PC-9 (cell line): ENCODE measurements at regions not wholly inside any gene's neighbourhood (a gene's known extent, or its start where the extent isn't known, plus 50 kb on each side); places are given as distances from the start of the nearest gene placed in this dataset.

ENCODE experiments used
- BruUV-seq: library from RNA; stranded (reverse); fragments of 400-500 nt; replicated peaks from 2 replicates; lab custom pipeline; 2021; lab: Mats Ljungman, UMichigan
- CTCF ChIA-PET: fragments of 300-600 bp; sonication (Branson Sonifier 250); formaldehyde crosslinking; loops from one replicate; lab custom pipeline; 2022; ENCODE audit warnings: antibody characterized with exemption; lab: Charles Lee
- POLR2A ChIA-PET: fragments of 300-600 bp; sonication (Branson Sonifier 250); formaldehyde crosslinking; loops from one replicate; lab custom pipeline; 2022; ENCODE audit warnings: antibody characterized with exemption; ENCODE audit not compliant: unreplicated experiment; lab: Charles Lee
- DNase-seq, 2 experiments: peaks; one replicate each; pipeline versions ENCODE4 v3.0.0 to v3.0.0-alpha.2; 2015 to 2022; ENCODE audit warnings: mixed read lengths in 1 of 2
- H2AFZ ChIP-seq: fragments of 200-600 bp; sonication (generic); 2 replicates; pipeline ENCODE4 v1.8.1; 2017; ENCODE audit warnings: antibody characterized with exemption
- H3F3A ChIP-seq: fragments of 200-600 bp; sonication (generic); 2 replicates; pipeline ENCODE4 v1.8.1; 2017; ENCODE audit warnings: antibody characterized with exemption, mild to moderate bottlenecking, low read depth; ENCODE audit not compliant: insufficient read depth
- H3K27ac ChIP-seq: fragments of 200-600 bp; sonication (generic); 2 replicates; pipeline ENCODE4 v1.6.1; 2016; ENCODE audit warnings: mixed run types
- H3K27me3 ChIP-seq: fragments of 200-600 bp; sonication (generic); 2 replicates; pipeline ENCODE4 v1.6.1; 2016; ENCODE audit warnings: low read depth, mixed run types; ENCODE audit not compliant: insufficient read depth
- H3K36me3 ChIP-seq: fragments of 200-600 bp; sonication (generic); 2 replicates; pipeline ENCODE4 v1.6.1; 2016; ENCODE audit warnings: low read depth, mixed run types
- H3K4me1 ChIP-seq: fragments of 200-600 bp; sonication (generic); replicated peaks from 2 replicates; pipeline ENCODE4 v1.6.1; 2016; ENCODE audit warnings: mixed run types; ENCODE audit not compliant: insufficient read depth
- H3K4me2 ChIP-seq: fragments of 200-600 bp; sonication (generic); 2 replicates; pipeline ENCODE4 v1.6.1; 2017; ENCODE audit warnings: mixed run types
- H3K4me3 ChIP-seq: fragments of 200-600 bp; sonication (generic); 2 replicates; pipeline ENCODE4 v1.6.1; 2016; ENCODE audit warnings: mixed run types
- H3K79me2 ChIP-seq: fragments of 200-600 bp; sonication (generic); 2 replicates; pipeline ENCODE4 v1.6.1; 2017; ENCODE audit warnings: low read depth, mixed run types
- H3K9me2 ChIP-seq: fragments of 200-600 bp; sonication (generic); 2 replicates; pipeline ENCODE4 v1.8.1; 2017; ENCODE audit warnings: mild to moderate bottlenecking; ENCODE audit not compliant: insufficient read depth
- H3K9me3 ChIP-seq: fragments of 200-600 bp; sonication (generic); 2 replicates; pipeline ENCODE4 v1.8.1; 2016; ENCODE audit warnings: low read depth; ENCODE audit not compliant: insufficient read depth
- H4K20me1 ChIP-seq: fragments of 200-600 bp; sonication (generic); 2 replicates; pipeline ENCODE4 v1.8.1; 2017; ENCODE audit not compliant: insufficient read depth
- CTCF ChIP-seq: fragments of 200-600 bp; sonication (generic); conservative IDR thresholded peaks from 2 replicates; pipeline ENCODE4 v1.6.1; 2017; ENCODE audit warnings: mixed run types, antibody characterized with exemption, mild to moderate bottlenecking, moderate library complexity
- EZH2 ChIP-seq: fragments of 200-600 bp; sonication (generic); IDR thresholded peaks from 2 replicates; pipeline ENCODE4 v1.8.0; 2017; ENCODE audit warnings: antibody characterized with exemption, low read depth
- intact Hi-C: fragments of 100-400 bp; cut with micrococcal nuclease; formaldehyde crosslinking; loops from one replicate; pipeline ENCODE4 v1.10.0; 2022; ENCODE audit not compliant: unreplicated experiment

GRCh38 chr12:86521870-86522269, 265.7 kb upstream of the MGAT4C start:
- Histone ChIP-seq H3K79me2 (no peaks in the 10 kb centered on the region), H3K9me3 (no peaks in the 10 kb centered on the region; the same call in 1 of the 2 replicates), H3K27ac (no peak overlapping the region), H2AFZ (no peak overlapping the region), H3K27me3 (no peaks in the 10 kb centered on the region), H3K9me2 (no peaks in the 10 kb centered on the region), H3K4me1 (no peaks in the 10 kb centered on the region), H3F3A (no peaks in the 10 kb centered on the region), H4K20me1 (no peaks in the 10 kb centered on the region), H3K36me3 (no peaks in the 10 kb centered on the region), H3K4me3 (no peak overlapping the region), H3K4me2 (no peak overlapping the region)
- BruUV-seq, result no TSS peak
- TF ChIP-seq EZH2 (no peak), CTCF (no peak)
- POLR2A ChIA-PET, result no interaction called here
- intact Hi-C loops, result no loop called here
- DNase-seq, result no peak
- CTCF ChIA-PET, result no interaction called here

- Histone ChIP-seq H4K20me1 (no peaks in the 10 kb centered on the region), H3F3A (no peaks in the 10 kb centered on the region), H3K9me2 (no peaks in the 10 kb centered on the region), H3K9me3 (no peaks in the 10 kb centered on the region), H3K4me1 (no peaks in the 10 kb centered on the region; the same call in 1 of the 2 replicates), H3K36me3 (no peaks in the 10 kb centered on the region), H3K4me2 (no peak overlapping the region), H2AFZ (no peak overlapping the region), H3K79me2 (no peaks in the 10 kb centered on the region), H3K27ac (no peak overlapping the region), H3K27me3 (no peaks in the 10 kb centered on the region), H3K4me3 (no peak overlapping the region)
- intact Hi-C loops, result no loop called here
- ChIA-PET POLR2A (no interaction called here), CTCF (no interaction called here)
- no TSS peak for BruUV-seq
- no peak for DNase-seq
- TF ChIP-seq EZH2, result no peak
- TF ChIP-seq CTCF, result no peak
These were observed 257.0 kb upstream of the MGAT4C start for GRCh38 chr12:86513226-86513625.

GRCh38 chr12:86496595-86496994, 240.4 kb upstream of the MGAT4C start:
- Histone ChIP-seq H3K36me3 (no peaks in the 10 kb centered on the region), H3K27me3 (no peaks in the 10 kb centered on the region), H3F3A (no peaks in the 10 kb centered on the region), H4K20me1 (no peaks in the 10 kb centered on the region), H3K9me3 (no peaks in the 10 kb centered on the region), H3K27ac (no peak overlapping the region), H3K79me2 (no peaks in the 10 kb centered on the region), H3K4me1 (no peaks in the 10 kb centered on the region), H3K4me2 (no peak overlapping the region), H3K9me2 (no peaks in the 10 kb centered on the region), H2AFZ (no peak overlapping the region), H3K4me3 (no peak overlapping the region)
- TF ChIP-seq EZH2 (no peak), CTCF (no peak)
- BruUV-seq, result no TSS peak
- ChIA-PET CTCF (no interaction called here), POLR2A (no interaction called here)
- no peak for DNase-seq
- intact Hi-C loops, result no loop called here
